ENCODE measurements at regions not wholly inside any gene's neighbourhood (a gene's known extent, or its start where the extent isn't known, plus 50 kb on each side); places are given as distances from the start of the nearest gene placed in this dataset.

DNA sequence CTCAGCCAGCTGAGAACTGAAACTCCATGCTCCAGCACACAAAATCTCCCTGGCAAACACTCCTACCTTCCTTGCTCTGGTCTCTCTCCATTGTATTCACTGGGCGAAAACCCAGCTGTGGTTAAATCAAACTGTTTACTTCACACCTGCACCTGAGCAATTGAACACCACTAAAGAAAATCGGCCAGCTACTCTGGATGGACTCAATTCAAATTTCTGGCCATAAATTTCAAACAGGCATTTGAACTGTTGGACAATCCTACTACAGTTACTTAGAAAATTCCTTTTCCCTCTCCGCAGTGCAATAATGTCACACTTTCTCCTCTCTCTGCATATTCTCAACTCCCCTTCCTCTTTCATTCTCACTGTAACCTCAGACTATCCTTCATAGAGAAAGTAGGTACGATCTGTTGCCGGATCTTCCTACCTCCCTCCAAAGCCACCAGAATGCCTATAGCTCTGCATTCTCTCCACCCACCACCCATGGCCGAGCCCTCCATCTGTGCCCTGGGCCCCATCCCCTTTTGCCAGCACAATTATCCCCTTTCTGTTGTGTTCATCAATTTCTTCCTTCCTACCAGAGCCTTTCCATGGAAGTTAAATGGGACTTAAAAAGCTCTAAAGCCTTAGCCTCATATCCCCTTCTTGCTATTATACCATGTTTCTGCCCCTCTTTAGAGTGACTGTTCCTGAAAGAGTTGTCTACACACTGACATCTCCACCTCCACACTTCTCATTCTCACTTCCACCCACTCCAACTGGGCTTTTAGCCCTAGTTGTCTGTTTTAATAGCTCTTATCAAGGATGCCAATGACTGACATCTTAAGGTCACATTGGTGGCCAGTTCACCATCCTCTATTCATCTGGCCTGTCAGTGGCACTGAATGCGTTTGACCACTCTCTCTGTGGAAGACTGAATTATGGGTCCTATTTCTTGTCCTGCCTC, 127.5 kb upstream of the SLC1A4 start:
- Histone ChIP-seq H3K36me3 (replicated peaks; ENCODE audit: control insufficient read depth, insufficient read depth, low read length) (no peaks in the 10 kb centered on the region), H3K27me3 (ENCODE audit: control insufficient read depth, insufficient read depth, low read length) (peaks cover 29% of the 10 kb centered on the region), H3K4me3 (ENCODE audit: insufficient read depth, low read depth, low read length) (no peak overlapping the region)
- no peak for DNase-seq

DNA sequence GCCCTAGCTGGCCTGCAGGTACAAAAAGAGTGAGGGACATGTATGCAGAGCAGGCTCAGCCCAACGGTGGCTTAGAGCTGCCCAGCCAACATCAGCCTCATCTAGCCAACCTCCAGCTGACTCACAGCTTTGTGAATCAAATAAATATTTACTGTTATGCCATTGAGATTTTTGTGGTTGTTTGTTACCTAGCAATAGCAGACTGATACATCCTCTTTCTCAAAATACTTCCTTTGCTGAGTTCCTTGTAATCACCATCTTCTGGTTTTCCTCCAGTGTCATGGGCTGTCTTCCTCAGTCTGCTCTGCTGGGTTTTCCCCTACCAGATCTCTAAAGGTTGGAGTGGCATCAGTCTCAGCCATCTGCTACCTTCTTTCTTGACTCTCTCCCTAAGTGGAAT, 126.6 kb upstream of the SLC1A4 start:
- Histone ChIP-seq H3K4me3 (ENCODE audit: insufficient read depth, low read depth, low read length) (no peak overlapping the region), H3K36me3 (replicated peaks; ENCODE audit: control insufficient read depth, insufficient read depth, low read length) (no peaks in the 10 kb centered on the region), H3K27me3 (ENCODE audit: control insufficient read depth, insufficient read depth, low read length) (peaks cover 29% of the 10 kb centered on the region)
- DNase-seq = no peak

DNA sequence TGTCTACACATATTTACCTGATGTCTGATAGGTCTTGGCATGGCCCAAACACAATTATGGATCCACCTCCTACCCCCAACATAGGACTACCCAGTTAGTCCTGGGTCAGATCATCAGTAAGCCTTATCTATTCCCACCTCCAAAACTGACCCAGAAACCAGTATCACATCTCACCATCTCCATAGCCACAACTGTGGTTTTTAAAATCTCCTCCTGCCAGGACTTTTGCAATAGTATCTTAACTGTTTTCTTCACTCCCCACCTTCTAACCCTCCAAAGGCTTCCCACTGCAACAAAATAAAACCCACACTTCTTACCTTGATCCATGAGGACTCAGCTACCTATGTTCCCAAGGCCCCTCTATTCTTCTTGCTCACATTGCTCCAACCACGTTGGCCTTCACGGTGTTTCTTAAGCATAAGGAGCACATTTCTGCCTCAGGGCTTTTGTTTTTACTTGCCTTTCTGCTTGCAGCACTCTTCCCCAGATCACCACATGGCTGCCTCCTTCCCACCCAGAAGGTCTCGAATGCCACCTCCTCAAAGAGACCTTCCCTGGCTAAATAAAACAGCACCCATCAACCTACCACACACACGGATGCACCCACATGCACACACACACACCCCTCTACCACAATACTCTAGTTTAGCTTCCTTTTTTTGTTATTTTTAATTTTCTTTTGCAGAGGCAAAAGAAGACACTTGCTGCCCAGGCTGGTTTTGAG, 125.9 kb upstream of the SLC1A4 start:
- DNase-seq = no peak
- no peaks in the 10 kb centered on the region for H3K36me3 ChIP-seq (replicated peaks; ENCODE audit: control insufficient read depth, insufficient read depth, low read length)
- peaks cover 29% of the 10 kb centered on the region for H3K27me3 ChIP-seq (ENCODE audit: control insufficient read depth, insufficient read depth, low read length)
- H3K4me3 ChIP-seq (ENCODE audit: insufficient read depth, low read depth, low read length) = no peak overlapping the region

DNA sequence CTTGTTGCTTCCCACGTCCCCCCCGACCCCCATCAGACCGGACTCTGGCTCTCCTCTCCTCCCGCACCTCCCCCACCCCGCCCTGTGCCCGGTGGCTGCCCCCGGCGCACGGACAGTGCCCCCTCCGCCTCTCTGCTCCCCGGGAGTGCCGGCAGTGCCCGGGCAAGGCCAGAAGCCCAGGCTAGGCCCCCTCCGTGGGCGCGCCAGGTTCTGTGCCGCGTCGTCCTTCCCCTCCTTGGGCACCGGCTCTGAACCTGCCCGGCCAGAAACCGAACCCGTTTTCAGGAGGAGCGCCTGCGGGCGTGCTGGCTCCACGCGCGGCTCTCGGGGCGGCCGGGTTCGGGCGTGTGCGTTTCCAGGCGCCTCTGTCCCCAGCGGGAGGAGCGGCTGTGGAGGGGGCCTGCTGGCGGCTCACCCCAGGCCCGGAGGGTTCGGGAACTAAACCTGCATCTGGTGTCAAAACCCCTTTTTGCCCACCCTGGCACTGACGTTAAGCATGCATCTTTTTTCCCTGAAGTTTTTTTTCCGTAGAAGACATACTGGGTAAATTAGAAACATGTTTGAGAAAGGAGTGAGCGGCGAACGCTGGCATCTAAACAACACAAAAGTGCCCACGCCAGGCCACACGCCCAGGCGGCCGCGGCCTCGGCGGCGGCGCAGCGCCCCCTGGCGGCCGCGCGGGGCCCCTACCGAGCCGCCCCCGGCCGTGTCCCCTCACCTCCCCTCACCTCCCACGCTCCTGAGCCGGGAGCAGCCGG, 123.9 kb upstream of the SLC1A4 start:
- H3K36me3 ChIP-seq (replicated peaks; ENCODE audit: control insufficient read depth, insufficient read depth, low read length) = no peaks in the 10 kb centered on the region
- peak overlapping the region; percentile 68 for H3K4me3 ChIP-seq (ENCODE audit: insufficient read depth, low read depth, low read length)
- H3K27me3 ChIP-seq (ENCODE audit: control insufficient read depth, insufficient read depth, low read length) = peaks cover 27% of the 10 kb centered on the region
- DNase-seq = peak; percentile 96

DNA sequence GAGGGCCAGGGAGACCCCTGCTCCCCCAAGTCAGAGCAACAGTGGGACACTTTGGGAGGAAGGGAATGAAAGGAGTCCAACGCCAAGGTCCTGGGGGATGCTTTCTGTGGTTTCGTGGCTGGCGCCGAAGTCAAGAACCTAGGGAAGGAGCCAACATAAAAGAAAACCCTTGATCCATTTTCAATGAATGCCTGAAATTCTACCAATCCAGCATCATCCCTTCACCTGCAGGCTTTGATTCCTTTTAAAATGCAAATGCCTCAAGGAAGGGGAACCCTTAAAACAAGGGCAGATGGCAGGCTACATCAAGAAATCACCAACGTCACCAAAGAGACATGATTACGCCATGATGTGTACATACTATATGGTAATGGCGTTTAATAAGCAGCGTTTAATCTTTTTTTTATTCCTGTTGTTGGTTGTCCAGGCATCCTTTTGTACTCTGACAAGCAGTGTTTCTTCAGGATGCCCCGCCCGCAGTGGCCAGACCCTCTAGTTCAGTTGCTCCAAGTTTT, 123.3 kb upstream of the SLC1A4 start:
- H3K4me3 ChIP-seq (ENCODE audit: insufficient read depth, low read depth, low read length) = no peak overlapping the region
- peaks cover 25% of the 10 kb centered on the region for H3K27me3 ChIP-seq (ENCODE audit: control insufficient read depth, insufficient read depth, low read length)
- no peak for DNase-seq

GRCh38 chr2:64866797-64867196, 122.4 kb upstream of the SLC1A4 start:
- DNase-seq = no peak
- Histone ChIP-seq H3K4me3 (ENCODE audit: insufficient read depth, low read depth, low read length) (no peak overlapping the region), H3K27me3 (ENCODE audit: control insufficient read depth, insufficient read depth, low read length) (peaks cover 25% of the 10 kb centered on the region), H3K36me3 (replicated peaks; ENCODE audit: control insufficient read depth, insufficient read depth, low read length) (no peaks in the 10 kb centered on the region)

More for the DNA sequence above, 123.3 kb upstream of the SLC1A4 start:
- no peaks in the 10 kb centered on the region for H3K36me3 ChIP-seq (replicated peaks; ENCODE audit: control insufficient read depth, insufficient read depth, low read length)

GRCh38 chr2:64867253-64867996, 121.8 kb upstream of the SLC1A4 start:
- Histone ChIP-seq H3K36me3 (replicated peaks; ENCODE audit: control insufficient read depth, insufficient read depth, low read length) (no peaks in the 10 kb centered on the region), H3K27me3 (ENCODE audit: control insufficient read depth, insufficient read depth, low read length) (peaks cover 24% of the 10 kb centered on the region), H3K4me3 (ENCODE audit: insufficient read depth, low read depth, low read length) (no peak overlapping the region)
- DNase-seq = no peak

DNA sequence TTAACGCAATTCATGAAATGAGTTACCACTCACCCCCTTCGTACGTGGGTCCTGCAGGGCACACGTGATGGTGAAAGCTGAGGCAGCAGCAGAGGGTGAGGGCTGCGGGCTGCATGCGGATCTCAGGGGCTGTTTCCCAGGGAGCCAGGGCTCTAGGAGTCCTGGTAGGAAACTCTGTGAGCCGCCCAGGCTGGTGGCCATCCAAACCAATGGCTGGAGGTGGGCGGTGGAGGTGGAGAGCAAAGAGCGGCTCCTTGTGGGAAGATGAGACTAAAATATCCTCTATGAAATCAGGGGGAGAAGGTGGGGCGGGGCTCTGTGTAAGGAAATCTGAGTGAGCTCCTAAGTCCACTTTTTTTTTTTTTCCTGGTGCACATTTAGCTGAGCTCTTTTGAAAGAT, 120.1 kb upstream of the SLC1A4 start:
- DNase-seq = no peak

DNA sequence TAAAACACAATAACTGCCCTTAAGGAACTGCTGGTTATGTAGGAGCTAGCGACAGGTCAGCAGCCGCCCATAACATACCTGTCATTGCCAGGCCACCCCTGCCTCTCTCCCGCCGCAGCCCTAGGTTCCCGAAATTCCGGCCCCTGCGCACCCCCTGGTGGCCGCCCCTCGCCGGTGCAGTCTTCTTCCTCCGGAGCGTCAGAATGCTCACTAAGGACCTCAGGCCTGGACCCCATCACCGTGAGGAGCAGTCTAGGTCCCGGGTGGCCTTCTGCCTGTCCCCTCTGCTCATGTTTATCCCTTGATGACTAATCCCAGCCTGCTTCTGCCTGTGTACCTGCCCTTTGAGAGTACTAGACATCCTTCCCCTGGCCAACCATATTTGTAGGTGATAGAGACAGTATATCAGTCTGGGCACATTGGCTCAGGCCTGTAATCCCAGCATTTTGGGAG, 115.7 kb upstream of the SLC1A4 start:
- H3K4me3 ChIP-seq (ENCODE audit: insufficient read depth, low read depth, low read length) = no peak overlapping the region
- no peaks in the 10 kb centered on the region; the same call in 1 of the 2 replicates for H3K27me3 ChIP-seq (ENCODE audit: control insufficient read depth, insufficient read depth, low read length)
- DNase-seq = peak; percentile 91
- H3K36me3 ChIP-seq (replicated peaks; ENCODE audit: control insufficient read depth, insufficient read depth, low read length) = no peaks in the 10 kb centered on the region

More for the DNA sequence above, 120.1 kb upstream of the SLC1A4 start:
- Histone ChIP-seq H3K27me3 (ENCODE audit: control insufficient read depth, insufficient read depth, low read length) (peaks cover 11% of the 10 kb centered on the region), H3K4me3 (ENCODE audit: insufficient read depth, low read depth, low read length) (no peak overlapping the region), H3K36me3 (replicated peaks; ENCODE audit: control insufficient read depth, insufficient read depth, low read length) (no peaks in the 10 kb centered on the region)

GRCh38 chr2:64874593-64874992, 114.6 kb upstream of the SLC1A4 start:
- Histone ChIP-seq H3K4me3 (ENCODE audit: insufficient read depth, low read depth, low read length) (no peak overlapping the region), H3K36me3 (replicated peaks; ENCODE audit: control insufficient read depth, insufficient read depth, low read length) (no peaks in the 10 kb centered on the region)
- DNase-seq = no peak

DNA sequence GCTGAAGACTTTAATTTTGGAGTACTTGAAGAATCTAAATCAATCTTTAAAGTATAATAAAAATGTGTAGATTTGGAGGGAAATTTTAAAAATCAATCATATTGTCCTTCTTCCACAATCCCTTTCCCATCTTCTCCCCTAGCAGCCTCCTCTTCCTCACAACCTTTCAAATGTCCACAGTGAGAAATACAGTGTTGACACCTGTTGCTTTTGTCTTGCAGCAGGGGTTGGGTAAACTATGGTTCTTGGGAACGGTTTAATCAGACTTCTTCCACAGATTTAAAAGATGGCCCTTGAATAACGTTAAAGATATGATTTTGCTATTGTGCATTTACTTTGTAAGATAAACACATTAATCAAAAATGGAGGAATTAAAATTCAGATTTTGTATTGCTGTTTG, 113.8 kb upstream of the SLC1A4 start:
- no peaks in the 10 kb centered on the region for H3K27me3 ChIP-seq (ENCODE audit: control insufficient read depth, insufficient read depth, low read length)
- no peaks in the 10 kb centered on the region for H3K36me3 ChIP-seq (replicated peaks; ENCODE audit: control insufficient read depth, insufficient read depth, low read length)
- no peak for DNase-seq
- H3K4me3 ChIP-seq (ENCODE audit: insufficient read depth, low read depth, low read length) = no peak overlapping the region

More at GRCh38 chr2:64874593-64874992, 114.6 kb upstream of the SLC1A4 start:
- no peaks in the 10 kb centered on the region for H3K27me3 ChIP-seq (ENCODE audit: control insufficient read depth, insufficient read depth, low read length)

- no peaks in the 10 kb centered on the region for H3K27me3 ChIP-seq (ENCODE audit: control insufficient read depth, insufficient read depth, low read length)
- DNase-seq = peak; percentile 46
- no peaks in the 10 kb centered on the region for H3K36me3 ChIP-seq (replicated peaks; ENCODE audit: control insufficient read depth, insufficient read depth, low read length)
- H3K4me3 ChIP-seq (ENCODE audit: insufficient read depth, low read depth, low read length) = no peak overlapping the region
Measured at GRCh38 chr2:64876137-64876647, 113.0 kb upstream of the SLC1A4 start.

DNA sequence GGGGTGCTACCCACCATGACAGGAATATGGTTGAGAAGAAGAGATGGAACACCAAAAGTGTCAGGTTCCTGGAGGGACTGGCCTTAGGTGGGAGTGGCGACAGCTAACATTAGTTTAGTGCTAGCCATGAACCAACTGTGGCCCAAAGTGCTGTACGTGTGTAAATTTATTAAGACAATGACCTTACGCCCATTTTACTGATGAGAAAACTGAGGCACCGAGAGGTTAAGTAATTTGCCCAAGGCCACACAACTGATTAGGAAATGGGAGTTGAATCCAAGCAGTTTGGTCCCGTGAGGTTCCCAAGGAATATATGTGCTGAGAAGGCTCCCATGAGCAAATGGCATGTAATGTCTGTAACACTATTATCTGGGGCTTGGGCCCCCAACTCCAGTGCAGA, 109.5 kb upstream of the SLC1A4 start:
- no peak overlapping the region for H3K4me3 ChIP-seq (ENCODE audit: insufficient read depth, low read depth, low read length)
- no peaks in the 10 kb centered on the region for H3K27me3 ChIP-seq (ENCODE audit: control insufficient read depth, insufficient read depth, low read length)
- H3K36me3 ChIP-seq (replicated peaks; ENCODE audit: control insufficient read depth, insufficient read depth, low read length) = no peaks in the 10 kb centered on the region
- no peak for DNase-seq
